Caco-2 (cell line): ENCODE measurements at regions not wholly inside any gene's neighbourhood (a gene's known extent, or its start where the extent isn't known, plus 50 kb on each side); places are given as distances from the start of the nearest gene placed in this dataset.

Experiments
- BruUV-seq: library from RNA; stranded (reverse); fragments of 400-500 nt; replicated peaks from 2 replicates; lab custom pipeline; 2021; lab: Mats Ljungman, UMichigan
- CTCF ChIA-PET: fragments of 300-600 bp; sonication (Branson Sonifier 250); formaldehyde crosslinking; loops from one replicate; lab custom pipeline; 2022; ENCODE audit warnings: antibody characterized with exemption; lab: Charles Lee
- POLR2A ChIA-PET: fragments of 300-600 bp; sonication (Branson Sonifier 250); formaldehyde crosslinking; loops from one replicate; lab custom pipeline; 2022; ENCODE audit warnings: antibody characterized with exemption; lab: Charles Lee
- DNase-seq, 2 experiments: peaks; one replicate each; pipeline versions ENCODE4 v3.0.0 to v3.0.0-alpha.2; 2020 to 2022
- H3K27me3 ChIP-seq: replicated peaks from 2 replicates; pipeline ENCODE4 v1.6.0; 2011; ENCODE audit warnings: low read length; ENCODE audit not compliant: control insufficient read depth, insufficient read depth
- H3K36me3 ChIP-seq: 2 replicates; pipeline ENCODE4 v1.5.1; 2011; ENCODE audit warnings: low read length; ENCODE audit not compliant: control insufficient read depth, insufficient read depth
- H3K4me1 ChIP-seq: fragments of 250-450 bp; sonication (Bioruptor Pico); 2 replicates; pipeline ENCODE4 v1.5.1; 2020; ENCODE audit warnings: mild to moderate bottlenecking
- H3K4me3 ChIP-seq: 2 replicates; pipeline ENCODE4 v1.5.1; 2011; ENCODE audit warnings: low read depth, mild to moderate bottlenecking, control low read depth, low read length
- H3K9me3 ChIP-seq: fragments of 250-450 bp; sonication (Bioruptor Pico); 2 replicates; pipeline ENCODE4 v1.5.1; 2020; ENCODE audit warnings: mild to moderate bottlenecking, moderate library complexity
- H3K27ac Mint-ChIP-seq: one replicate; pipeline ENCODE4 v1.8.0; 2022; ENCODE audit warnings: mixed read lengths; ENCODE audit not compliant: unreplicated experiment
- H3K27me3 Mint-ChIP-seq: one replicate; pipeline ENCODE4 v1.8.0; 2022; ENCODE audit warnings: mixed read lengths; ENCODE audit not compliant: insufficient read depth, unreplicated experiment
- H3K36me3 Mint-ChIP-seq: one replicate; pipeline ENCODE4 v1.8.0; 2022; ENCODE audit warnings: mild to moderate bottlenecking, mixed read lengths; ENCODE audit not compliant: insufficient read depth, unreplicated experiment
- H3K4me1 Mint-ChIP-seq: one replicate; pipeline ENCODE4 v1.8.0; 2022; ENCODE audit warnings: low read depth, mixed read lengths; ENCODE audit not compliant: unreplicated experiment
- H3K4me3 Mint-ChIP-seq: one replicate; pipeline ENCODE4 v1.8.0; 2022; ENCODE audit warnings: mild to moderate bottlenecking, moderate library complexity, mixed read lengths; ENCODE audit not compliant: unreplicated experiment
- H3K9me3 Mint-ChIP-seq: one replicate; pipeline ENCODE4 v1.8.0; 2022; ENCODE audit warnings: mixed read lengths; ENCODE audit not compliant: unreplicated experiment
- intact Hi-C: fragments of 100-400 bp; cut with micrococcal nuclease; formaldehyde crosslinking; loops from one replicate; pipeline ENCODE4 v1.10.0; 2022; ENCODE audit not compliant: unreplicated experiment
- TF ChIP-seq, protein P1 (sequence below), 2 experiments: fragments of 200-600 bp in 1 of 2; IDR thresholded peaks; 1 replicate in 1 of 2; 2 replicates in 1 of 2; pipeline versions ENCODE4 v1.5.1 to v1.8.0; 2011 to 2022; ENCODE audit warnings: antibody characterized with exemption in 1 of 2, control low read depth in 1 of 2, inconsistent platforms in 1 of 2, low read depth in 1 of 2, low read length in 1 of 2, mild to moderate bottlenecking in 1 of 2, moderate library complexity in 1 of 2; ENCODE audit not compliant: insufficient read depth in 1 of 2, severe bottlenecking in 1 of 2, unreplicated experiment in 1 of 2

DNA sequence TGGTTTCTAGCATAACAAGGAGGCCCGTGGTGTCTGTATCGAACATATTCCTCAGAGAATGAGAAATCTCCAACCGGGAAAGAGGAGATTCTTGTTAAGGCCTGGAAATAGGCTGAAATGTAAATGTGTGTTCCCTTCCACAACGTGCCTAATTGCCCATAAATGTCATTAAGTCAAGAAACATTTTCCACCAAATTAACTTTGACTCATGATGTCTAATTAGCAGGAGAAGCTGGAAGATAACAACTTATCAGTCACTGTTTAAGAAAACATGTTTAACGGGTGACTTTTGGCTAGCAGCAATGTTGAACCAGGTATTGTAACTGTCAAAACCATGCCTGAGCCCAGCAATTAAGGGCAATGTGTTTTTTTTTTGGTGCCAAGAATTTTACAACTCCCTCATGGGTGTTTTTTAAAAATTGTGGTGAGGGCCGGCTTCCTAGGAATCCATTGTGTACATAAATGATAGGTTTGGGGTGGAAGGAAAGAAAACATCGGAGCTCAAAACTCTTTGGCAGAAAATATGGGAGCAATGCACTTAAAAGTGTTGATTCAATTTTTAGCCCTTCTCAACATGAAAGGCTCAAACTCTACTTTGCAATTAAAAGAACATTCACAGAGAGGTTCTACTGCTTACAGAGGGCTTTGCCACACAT, 67.0 kb downstream of the OLIG1 start:
- DNase-seq = no peak
- ChIA-PET CTCF (no interaction called here), POLR2A (no interaction called here)
- no peak overlapping the region for H3K4me3 ChIP-seq
- no peaks in the 10 kb centered on the region for H3K27me3 ChIP-seq
- H3K36me3 Mint-ChIP-seq = no peaks in the 10 kb centered on the region
- H3K4me3 Mint-ChIP-seq = no peak overlapping the region
- H3K4me1 ChIP-seq = no peaks in the 10 kb centered on the region
- peaks cover 3% of the 10 kb centered on the region for H3K27me3 Mint-ChIP-seq
- H3K9me3 Mint-ChIP-seq = no peaks in the 10 kb centered on the region
- no peaks in the 10 kb centered on the region for H3K36me3 ChIP-seq
- no peaks in the 10 kb centered on the region for H3K9me3 ChIP-seq
- no TSS peak for BruUV-seq
- H3K4me1 Mint-ChIP-seq = no peaks in the 10 kb centered on the region
- H3K27ac Mint-ChIP-seq = no peak overlapping the region
- intact Hi-C loops = no loop called here
- TF ChIP-seq, protein P1, sequence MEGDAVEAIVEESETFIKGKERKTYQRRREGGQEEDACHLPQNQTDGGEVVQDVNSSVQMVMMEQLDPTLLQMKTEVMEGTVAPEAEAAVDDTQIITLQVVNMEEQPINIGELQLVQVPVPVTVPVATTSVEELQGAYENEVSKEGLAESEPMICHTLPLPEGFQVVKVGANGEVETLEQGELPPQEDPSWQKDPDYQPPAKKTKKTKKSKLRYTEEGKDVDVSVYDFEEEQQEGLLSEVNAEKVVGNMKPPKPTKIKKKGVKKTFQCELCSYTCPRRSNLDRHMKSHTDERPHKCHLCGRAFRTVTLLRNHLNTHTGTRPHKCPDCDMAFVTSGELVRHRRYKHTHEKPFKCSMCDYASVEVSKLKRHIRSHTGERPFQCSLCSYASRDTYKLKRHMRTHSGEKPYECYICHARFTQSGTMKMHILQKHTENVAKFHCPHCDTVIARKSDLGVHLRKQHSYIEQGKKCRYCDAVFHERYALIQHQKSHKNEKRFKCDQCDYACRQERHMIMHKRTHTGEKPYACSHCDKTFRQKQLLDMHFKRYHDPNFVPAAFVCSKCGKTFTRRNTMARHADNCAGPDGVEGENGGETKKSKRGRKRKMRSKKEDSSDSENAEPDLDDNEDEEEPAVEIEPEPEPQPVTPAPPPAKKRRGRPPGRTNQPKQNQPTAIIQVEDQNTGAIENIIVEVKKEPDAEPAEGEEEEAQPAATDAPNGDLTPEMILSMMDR (IDR thresholded peaks at IDR 0.05; ENCODE audit: insufficient read depth in 1 of 2, low read depth in 1 of 2, low read length in 1 of 2, severe bottlenecking in 1 of 2, unreplicated experiment in 1 of 2) = no peak

DNA sequence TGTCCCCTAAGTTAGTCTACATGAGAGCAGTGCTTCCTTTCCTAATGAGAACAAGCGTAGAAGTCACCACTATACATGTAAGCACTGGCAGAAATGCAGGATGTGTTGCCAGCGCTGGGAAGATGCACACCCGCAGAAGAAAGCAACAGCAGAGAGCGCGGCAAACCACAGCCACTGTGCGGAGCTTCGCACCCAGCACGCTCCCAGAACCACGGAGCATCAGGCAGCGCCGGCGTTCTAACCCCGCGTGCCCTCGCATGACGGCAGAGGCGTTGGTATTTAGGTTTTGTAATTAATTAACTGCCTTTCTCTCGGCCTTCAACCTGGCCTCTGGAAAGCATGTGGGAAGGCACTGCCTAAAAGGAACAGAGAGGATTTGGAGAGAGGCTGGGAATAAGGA, 69.1 kb downstream of the OLIG1 start:
- Mint-ChIP-seq H3K4me1 (no peaks in the 10 kb centered on the region), H3K4me3 (no peak overlapping the region), H3K36me3 (no peaks in the 10 kb centered on the region), H3K27me3 (peaks cover 3% of the 10 kb centered on the region), H3K27ac (no peak overlapping the region), H3K9me3 (no peaks in the 10 kb centered on the region)
- Histone ChIP-seq H3K9me3 (no peaks in the 10 kb centered on the region), H3K27me3 (no peaks in the 10 kb centered on the region), H3K4me1 (no peaks in the 10 kb centered on the region), H3K4me3 (no peak overlapping the region), H3K36me3 (no peaks in the 10 kb centered on the region)
- no peak for DNase-seq
- BruUV-seq = no TSS peak
- intact Hi-C loops = no loop called here
- ChIA-PET CTCF (no interaction called here), POLR2A (no interaction called here)
- TF ChIP-seq, protein P1 (IDR thresholded peaks at IDR 0.05; ENCODE audit: insufficient read depth in 1 of 2, low read depth in 1 of 2, low read length in 1 of 2, severe bottlenecking in 1 of 2, unreplicated experiment in 1 of 2) = no peak

DNA sequence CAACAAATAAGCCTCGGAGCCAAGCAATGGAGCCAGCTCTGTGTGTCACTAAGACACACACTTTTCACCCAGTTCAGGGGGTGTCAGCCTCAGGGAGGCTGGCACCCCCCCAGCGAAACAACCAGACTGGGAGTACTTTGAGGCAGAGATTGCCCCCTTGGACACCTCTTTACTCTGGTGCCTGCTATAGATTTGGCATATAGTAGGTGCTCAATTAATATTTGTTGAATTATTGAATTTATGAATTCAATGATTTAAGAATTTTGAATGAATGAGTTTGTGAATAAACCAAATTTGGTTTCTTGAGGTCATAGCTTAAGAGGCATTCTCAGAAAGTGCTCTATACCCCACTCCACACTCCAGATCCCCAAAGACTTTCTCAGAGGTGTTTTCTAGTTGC, 70.3 kb downstream of the OLIG1 start:
- Mint-ChIP-seq H3K36me3 (no peaks in the 10 kb centered on the region), H3K27me3 (peaks cover 3% of the 10 kb centered on the region), H3K4me1 (no peaks in the 10 kb centered on the region), H3K4me3 (no peak overlapping the region), H3K27ac (no peak overlapping the region), H3K9me3 (no peaks in the 10 kb centered on the region)
- BruUV-seq = no TSS peak
- Histone ChIP-seq H3K36me3 (no peaks in the 10 kb centered on the region), H3K27me3 (no peaks in the 10 kb centered on the region; the same call in 1 of the 2 replicates), H3K4me3 (no peak overlapping the region), H3K9me3 (no peaks in the 10 kb centered on the region), H3K4me1 (no peaks in the 10 kb centered on the region)
- DNase-seq = no peak
- TF ChIP-seq, protein P1 (IDR thresholded peaks at IDR 0.05; ENCODE audit: insufficient read depth in 1 of 2, low read depth in 1 of 2, low read length in 1 of 2, severe bottlenecking in 1 of 2, unreplicated experiment in 1 of 2) = no peak
- CTCF ChIA-PET = no interaction called here
- intact Hi-C loops = no loop called here
- POLR2A ChIA-PET = no interaction called here
